ENCODE measurements at regions not wholly inside any gene's neighbourhood (a gene's known extent, or its start where the extent isn't known, plus 50 kb on each side); places are given as distances from the start of the nearest gene placed in this dataset.

- intact Hi-C loops (cut with micrococcal nuclease), result no loop called here
- FAIRE-seq, result no peak
- Histone ChIP-seq H3K36me3 (ENCODE audit: control insufficient read depth, insufficient read depth, low read length) (no peaks in the 10 kb centered on the region), H3K9me3 (replicated peaks; ENCODE audit: control insufficient read depth, insufficient read depth, low read depth, low read length) (0 out of 2 replicates have a peak, but pooled peaks cover 2% of the 10 kb centered on the region), H3K4me1 (replicated peaks in 1 of 2; ENCODE audit: control insufficient read depth in 2 of 2, insufficient read depth in 2 of 2, low read length in 2 of 2) (no peaks in the 10 kb centered on the region), H3K4me2 (ENCODE audit: insufficient read depth, low read length) (no peak overlapping the region), H3K9me1 (ENCODE audit: control insufficient read depth, insufficient read depth, low read length) (no peaks in the 10 kb centered on the region), H3K79me2 (ENCODE audit: control insufficient read depth, insufficient read depth, low read length) (no peaks in the 10 kb centered on the region), H3K9ac (ENCODE audit: insufficient read depth in 1 of 2, low read depth in 2 of 2, low read length in 2 of 2) (no peak overlapping the region), H3K27ac (ENCODE audit: extremely low read depth, low read depth, low read length) (no peak overlapping the region), H2AFZ (ENCODE audit: low read depth, low read length) (0 out of 2 replicates have a peak overlapping the region, but pooled peaks have one; percentile 8), H3K4me3 (no peak overlapping the region), H3K27me3 (ENCODE audit: control insufficient read depth in 2 of 2, insufficient read depth in 2 of 2, low read length in 2 of 2) (no peaks in the 10 kb centered on the region), H4K20me1 (replicated peaks; ENCODE audit: control insufficient read depth, insufficient read depth, low read length) (no peaks in the 10 kb centered on the region)
- ATAC-seq, result peak; percentile 49; the same call in 2 of the 3 replicates
- no TSS peak for BruUV-seq (replicated peaks)
- no peak for DNase-seq (ENCODE audit: extremely low read depth in 1 of 4, low spot score in 3 of 4)
- CTCF ChIA-PET (ENCODE audit: low intra/inter-chr PET ratio), result interaction anchor here (1.2 kb wide), 1 partner anchor 335 kb away, joined by 5 read pairs; no protein-coding TSS in a partner anchor
- in situ Hi-C loops (cut with MboI), result no loop called here
- WGBS (ENCODE audit: insufficient coverage, low coverage, missing lambda C conversion rate), result 67% methylated on average over 2 of the region's 2 CpGs
- POLR2A ChIA-PET, result no interaction called here
- TF ChIP-seq RAD21 (CRISPR knock-in tag; conservative IDR thresholded peaks at IDR 0.05 in 1 of 2, IDR thresholded peaks at IDR 0.05 in 1 of 2) (peak in 1 of 2 experiments; percentile 48; a peak in 2 of 4 replicates), RBM14 (IDR thresholded peaks at IDR 0.05; ENCODE audit: borderline replicate concordance, insufficient read depth, low read depth, low read length) (no peak)
- TF ChIP-seq, protein P1, sequence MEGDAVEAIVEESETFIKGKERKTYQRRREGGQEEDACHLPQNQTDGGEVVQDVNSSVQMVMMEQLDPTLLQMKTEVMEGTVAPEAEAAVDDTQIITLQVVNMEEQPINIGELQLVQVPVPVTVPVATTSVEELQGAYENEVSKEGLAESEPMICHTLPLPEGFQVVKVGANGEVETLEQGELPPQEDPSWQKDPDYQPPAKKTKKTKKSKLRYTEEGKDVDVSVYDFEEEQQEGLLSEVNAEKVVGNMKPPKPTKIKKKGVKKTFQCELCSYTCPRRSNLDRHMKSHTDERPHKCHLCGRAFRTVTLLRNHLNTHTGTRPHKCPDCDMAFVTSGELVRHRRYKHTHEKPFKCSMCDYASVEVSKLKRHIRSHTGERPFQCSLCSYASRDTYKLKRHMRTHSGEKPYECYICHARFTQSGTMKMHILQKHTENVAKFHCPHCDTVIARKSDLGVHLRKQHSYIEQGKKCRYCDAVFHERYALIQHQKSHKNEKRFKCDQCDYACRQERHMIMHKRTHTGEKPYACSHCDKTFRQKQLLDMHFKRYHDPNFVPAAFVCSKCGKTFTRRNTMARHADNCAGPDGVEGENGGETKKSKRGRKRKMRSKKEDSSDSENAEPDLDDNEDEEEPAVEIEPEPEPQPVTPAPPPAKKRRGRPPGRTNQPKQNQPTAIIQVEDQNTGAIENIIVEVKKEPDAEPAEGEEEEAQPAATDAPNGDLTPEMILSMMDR (IDR thresholded peaks at IDR 0.05 in 2 of 3, conservative IDR thresholded peaks at IDR 0.05 in 1 of 3; ENCODE audit: insufficient read depth in 2 of 3, low read depth in 1 of 3, low read length in 3 of 3), result peak in 1 of 3 experiments; percentile 25; a peak in 1 of 6 replicates
Measured at GRCh38 chr1:70714149-70714548, 303.1 kb downstream of the CTH start.

All from K562 (cell line).